ENCODE measurements at regions not wholly inside any gene's neighbourhood (a gene's known extent, or its start where the extent isn't known, plus 50 kb on each side); places are given as distances from the start of the nearest gene placed in this dataset.
"Not testable (repeated sequence)": the region's sequence is repeated elsewhere in the genome, so short reads cannot be mapped to it uniquely, and the experiment has no call there.

GRCh38 chr7:89618274-89618673 lies 536.0 kb upstream of the STEAP1 start:
- no peak for DNase-seq (ENCODE audit: low read depth)

DNA sequence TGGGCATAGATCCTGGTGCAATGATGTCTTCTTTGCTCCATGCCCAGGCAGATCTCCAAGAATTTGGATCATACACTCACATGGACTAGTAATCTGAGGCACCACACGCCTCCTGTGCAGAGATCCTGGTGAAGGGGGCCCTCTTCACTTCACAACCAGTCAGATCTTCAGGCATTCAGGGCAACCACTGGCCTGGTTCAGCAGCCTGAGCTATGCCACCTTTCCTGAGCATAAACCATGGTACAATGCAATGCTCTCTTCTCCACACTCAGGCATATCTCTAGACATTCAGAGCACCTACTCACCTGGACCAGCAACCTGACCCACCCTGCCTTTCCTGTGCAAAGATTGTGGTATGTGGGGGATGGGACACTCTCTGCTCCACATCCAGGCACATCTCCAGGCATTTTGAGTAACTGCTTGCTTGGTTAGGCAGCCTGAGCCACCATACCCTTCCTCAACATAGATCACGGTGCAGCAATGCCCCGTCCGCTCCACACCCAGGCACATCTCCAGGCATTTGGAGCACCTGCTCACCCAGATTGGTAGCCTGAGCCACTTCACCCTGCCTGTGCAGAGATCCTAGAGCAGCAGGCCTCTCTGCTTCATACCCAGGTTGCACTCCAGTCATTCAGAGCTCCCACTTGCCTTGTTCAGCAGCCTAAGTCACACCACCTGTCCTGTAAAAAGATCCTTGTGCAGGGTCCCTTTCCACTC lies 532.2 kb upstream of the STEAP1 start:
- no peak for DNase-seq (ENCODE audit: low read depth)

DNA sequence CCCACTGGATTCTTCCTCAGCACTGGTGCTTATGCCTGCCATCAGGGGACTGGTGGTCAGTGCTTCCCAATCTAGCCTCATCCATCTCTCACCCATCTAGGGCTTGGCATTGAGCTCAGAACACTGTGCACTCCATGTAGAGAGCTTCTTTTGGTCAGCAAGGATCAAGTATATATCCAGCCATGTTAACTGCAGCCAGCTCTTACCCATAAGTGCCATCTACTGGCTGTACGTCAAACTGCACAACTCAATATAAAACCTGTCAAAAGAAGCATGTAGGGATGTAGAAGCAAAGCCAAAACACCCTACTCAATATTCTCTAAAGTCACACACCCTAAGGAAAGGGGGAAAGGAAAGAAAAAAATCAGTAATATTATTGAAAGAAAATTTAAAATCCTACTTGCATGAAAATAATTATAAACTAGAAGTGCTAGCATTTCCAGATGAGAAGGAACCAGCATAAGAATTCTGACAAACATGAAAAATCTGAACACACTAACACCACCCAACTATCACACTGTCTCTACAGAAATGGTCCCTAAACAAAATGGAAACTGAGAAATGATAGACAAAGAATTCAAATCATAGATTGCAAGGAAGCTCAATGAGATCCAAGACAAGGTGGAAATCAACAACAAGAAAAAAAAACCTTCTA lies 531.1 kb upstream of the STEAP1 start:
- no peak for DNase-seq (ENCODE audit: low read depth)

DNA sequence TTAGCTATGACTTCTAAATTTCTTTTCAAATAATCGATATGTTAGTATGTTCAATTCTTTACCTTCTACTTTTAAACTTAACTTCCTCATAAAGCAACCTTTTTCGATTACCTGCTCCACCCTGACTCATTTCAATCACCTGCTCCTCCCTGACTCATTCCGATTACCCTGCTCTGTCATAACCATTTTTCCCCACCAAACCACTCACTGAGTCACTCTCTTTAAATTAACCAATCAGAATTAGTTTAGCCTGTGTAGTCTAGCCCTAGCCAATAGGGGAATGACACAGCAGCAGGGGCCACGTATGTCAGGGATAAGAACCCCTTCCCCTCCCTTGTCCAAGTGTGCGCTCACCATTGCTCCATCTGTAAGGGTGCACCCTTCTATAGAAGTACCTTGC lies 530.1 kb upstream of the STEAP1 start:
- DNase-seq (ENCODE audit: low read depth): not testable (repeated sequence)

GRCh38 chr7:89648509-89648908 lies 505.8 kb upstream of the STEAP1 start:
- no peak for DNase-seq (ENCODE audit: low read depth)

DNA sequence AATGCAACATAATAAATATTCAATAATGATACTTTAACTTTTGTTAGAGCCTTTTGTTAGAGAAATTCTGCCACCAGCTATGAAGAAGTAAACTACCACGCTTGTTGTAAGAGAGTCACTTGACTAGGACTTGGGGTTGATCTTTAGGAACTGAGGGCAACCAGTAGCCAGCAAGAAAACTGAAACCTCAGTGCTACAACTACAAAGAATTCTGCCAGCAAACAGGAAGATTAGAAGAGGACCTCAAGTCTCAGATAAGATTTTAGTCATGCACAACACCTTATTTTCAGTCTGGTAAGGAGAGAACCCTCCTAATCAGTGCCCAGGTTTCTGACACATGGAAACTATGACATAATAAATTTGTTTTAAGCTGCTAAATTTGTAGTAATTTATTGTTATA lies 498.3 kb upstream of the STEAP1 start:
- no peak for DNase-seq (ENCODE audit: low read depth)

DNA sequence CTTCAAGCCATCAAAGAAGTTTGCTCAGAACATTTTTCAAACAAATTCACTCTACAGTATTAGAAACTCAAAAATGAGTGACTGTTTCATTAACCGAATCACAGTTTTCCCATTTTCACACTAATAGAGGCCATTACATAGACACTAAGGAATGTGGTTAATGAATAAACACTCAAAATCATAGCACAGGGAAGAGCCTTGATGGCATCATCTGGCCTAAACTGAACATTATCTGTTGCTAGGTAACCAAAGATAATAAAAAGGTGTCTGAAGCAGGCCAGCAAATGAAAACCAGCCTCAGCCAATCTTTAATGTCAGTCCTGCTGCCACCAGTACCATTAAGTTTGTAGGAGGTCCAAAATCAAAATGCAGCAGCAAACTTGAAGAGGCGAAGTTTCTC lies 492.4 kb upstream of the STEAP1 start:
- no peak for DNase-seq (ENCODE audit: low read depth)

- DNase-seq (ENCODE audit: low read depth): no peak
Measured at GRCh38 chr7:89666136-89666835, 488.0 kb upstream of the STEAP1 start.

GRCh38 chr7:89680161-89680560 lies 474.1 kb upstream of the STEAP1 start:
- DNase-seq (ENCODE audit: low read depth): no peak

DNA sequence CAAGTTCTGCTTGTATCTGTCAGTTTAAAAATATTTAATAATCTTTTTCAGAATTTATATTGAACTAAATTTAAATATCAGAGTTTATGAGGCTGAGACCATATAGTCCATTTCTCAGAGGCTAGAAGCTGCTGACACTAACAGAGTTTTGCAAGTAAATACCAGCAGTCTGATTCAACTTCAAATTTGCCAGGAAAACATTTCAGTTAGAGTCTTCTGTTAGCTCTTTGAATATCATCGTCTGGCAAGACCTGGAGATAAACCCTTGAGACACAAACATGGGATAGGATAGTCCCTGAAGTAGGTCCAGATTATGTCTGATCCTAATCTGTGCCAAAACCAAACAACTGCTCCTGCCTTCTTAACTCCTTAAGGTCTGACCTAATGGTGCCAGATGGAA lies 472.8 kb upstream of the STEAP1 start:
- no peak for DNase-seq (ENCODE audit: low read depth)

- no peak for DNase-seq (ENCODE audit: low read depth)
Measured at GRCh38 chr7:89685287-89685686, 469.0 kb upstream of the STEAP1 start.

DNA sequence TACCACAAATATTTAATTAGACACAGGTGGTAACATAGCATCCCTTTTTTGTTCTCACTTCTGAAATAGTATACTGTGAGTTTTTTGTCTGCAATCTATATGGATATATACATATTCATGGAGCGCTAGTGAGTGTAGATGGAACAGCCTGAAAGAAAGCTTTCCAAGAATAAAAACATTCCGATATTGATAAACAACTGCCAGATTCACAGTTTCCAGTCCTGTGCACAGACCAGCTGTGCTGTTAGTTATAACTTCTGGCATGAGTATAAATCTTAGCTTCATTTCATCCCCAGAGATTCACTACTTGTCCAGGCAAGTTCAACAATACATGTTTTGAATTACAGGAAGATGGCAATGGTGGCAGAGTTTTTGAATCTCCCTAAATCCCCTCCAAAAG lies 467.1 kb upstream of the STEAP1 start:
- no peak for DNase-seq (ENCODE audit: low read depth)

- DNase-seq (ENCODE audit: low read depth): no peak
Measured at GRCh38 chr7:89695241-89695640, 459.0 kb upstream of the STEAP1 start.

- DNase-seq (ENCODE audit: low read depth): no peak
Measured at GRCh38 chr7:89714131-89714530, 440.1 kb upstream of the STEAP1 start.

DNA sequence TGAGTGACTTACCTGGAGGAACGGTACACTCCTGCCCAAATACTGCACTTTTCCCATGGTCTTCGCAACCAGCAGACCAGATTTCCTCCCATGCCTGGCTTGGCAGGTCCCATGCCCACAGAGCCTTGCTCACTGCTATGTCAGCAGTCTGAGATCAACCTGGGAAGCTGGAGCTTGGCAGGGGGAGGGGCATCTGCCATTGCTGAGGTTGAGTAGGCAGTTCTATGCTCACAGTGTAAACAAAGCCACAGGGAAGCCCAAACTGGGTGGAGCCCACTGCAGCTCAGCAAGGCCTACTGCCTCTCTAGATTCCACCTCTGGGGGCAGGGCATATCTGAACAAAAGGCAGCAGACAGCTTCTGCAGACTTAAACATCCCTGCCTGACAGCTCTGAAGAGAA lies 435.3 kb upstream of the STEAP1 start:
- not testable (repeated sequence) for DNase-seq (ENCODE audit: low read depth)

DNA sequence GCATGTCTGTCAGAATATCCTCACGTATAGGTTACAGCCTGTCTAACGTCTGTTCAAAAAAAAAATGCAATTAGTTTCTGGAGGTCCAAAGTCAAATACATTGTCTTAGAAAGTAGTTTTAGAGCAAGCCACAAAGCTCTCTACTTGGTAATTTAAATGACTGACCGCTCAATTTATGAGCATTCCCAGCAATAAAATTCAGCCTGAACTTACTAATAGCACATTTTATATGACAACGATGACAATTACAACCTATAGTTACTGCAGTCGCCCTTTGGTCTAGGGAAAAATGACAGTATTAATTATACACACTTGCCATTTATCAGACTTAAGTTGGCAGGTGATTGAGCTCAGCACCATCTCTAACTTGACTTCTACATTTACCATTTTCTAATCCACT lies 425.8 kb upstream of the STEAP1 start:
- no peak for DNase-seq (ENCODE audit: low read depth)

DNA sequence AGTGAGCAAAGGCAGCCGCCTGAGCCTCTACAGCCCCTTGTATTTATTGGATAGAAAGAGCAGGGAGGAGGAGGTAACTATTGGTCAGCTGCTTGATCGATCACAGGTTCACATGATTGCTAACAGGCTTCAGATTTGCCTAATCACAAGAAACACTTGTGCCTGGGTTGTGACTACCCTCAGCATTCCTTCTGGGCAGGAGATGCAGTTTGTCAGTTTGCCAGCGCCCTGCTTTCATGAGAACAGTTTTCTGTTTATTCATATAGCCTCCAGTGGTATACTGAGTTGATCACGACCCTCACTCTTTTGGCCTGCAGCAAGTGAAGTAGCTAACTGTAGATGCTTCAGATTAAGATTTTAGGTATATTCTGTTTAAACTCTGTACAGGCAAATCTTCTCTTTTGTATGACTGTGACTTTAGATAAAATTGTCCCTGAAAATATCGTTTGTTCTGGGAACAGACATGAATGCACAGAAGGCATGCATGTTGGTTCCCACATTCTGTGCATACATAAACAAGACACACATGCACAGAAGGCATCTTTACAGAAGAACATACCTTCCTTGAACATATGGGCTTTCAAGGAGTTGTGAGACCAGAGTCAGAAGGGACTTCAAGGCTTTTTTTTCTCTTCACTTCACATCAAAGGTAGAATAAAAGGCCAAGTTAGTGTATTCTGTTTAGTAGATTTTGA lies 422.4 kb upstream of the STEAP1 start:
- DNase-seq (ENCODE audit: low read depth): no peak

DNA sequence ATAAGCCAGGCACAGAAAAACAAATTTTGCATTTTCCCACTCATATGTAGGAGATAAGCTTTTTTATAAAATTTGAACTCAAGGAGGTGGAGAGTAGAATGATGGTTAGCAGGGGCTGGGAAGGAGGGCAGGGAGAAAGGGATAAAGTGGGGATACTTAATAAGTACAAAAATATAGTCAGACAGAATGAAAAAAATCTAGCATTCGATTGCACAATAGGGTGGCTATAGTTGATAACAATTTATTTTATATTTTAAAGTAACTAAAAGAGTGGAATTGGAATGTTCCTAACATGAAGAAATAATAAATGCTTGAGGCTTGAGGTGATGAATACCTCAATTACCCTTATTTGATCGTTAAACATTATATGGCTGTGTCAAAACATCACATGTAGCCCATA lies 415.7 kb upstream of the STEAP1 start:
- no peak for DNase-seq (ENCODE audit: low read depth)

DNA sequence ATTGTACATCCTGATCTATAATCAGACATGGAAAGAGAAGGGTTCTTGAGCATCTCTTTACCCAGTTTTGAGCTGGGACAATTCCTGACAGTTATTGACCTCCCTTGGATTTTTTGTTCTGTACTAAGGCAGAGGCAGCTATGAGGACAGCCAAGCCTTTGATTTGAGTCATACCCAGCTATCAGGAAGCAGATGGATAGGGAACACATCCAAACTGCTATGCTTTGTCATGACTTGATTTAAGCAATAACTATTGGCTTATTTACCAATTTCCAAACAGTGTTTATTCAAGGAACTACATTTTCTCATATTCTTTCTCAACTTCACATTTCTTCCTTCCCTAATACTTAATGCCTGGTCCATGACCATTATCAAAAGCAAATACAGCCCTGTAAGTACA lies 396.4 kb upstream of the STEAP1 start:
- no peak for DNase-seq (ENCODE audit: low read depth)

DNA sequence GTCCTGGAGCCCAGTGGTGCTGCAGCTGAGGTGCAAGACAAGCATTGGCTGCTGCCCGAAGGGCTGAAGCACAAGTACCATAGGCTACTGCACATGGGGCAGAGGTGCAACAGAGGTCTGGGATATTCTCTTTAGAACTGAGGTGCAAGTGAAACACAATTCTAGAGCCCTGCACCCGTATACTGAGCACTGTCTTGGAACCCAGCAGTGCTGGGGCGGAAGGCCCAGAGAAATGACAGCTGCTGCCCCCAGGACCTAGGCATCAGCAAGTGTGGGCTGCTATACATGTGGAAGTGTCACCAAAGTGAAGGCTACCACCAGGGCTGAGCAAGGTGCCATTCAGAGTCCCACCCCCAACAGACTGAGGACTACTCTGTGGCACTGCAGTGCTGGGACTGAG lies 393.6 kb upstream of the STEAP1 start:
- no peak for DNase-seq (ENCODE audit: low read depth)

DNA sequence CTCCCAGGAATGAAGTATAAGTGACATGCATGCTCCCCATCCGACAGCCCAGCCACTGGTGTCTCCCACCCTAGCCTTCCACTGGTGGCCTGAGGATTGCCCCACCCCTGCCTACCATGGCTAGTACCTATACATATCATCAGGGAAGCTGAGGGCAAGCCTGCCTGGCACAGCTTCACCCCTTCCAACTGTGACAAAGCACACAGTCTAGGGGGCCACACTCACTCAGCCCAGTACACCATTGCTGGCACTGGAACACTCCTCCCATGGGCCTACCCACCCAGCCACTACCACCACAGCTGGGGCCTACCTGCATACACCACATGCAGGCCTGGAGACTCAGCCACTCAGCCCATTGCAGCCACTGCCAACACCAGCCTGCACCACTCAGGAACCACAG lies 393.1 kb upstream of the STEAP1 start:
- DNase-seq (ENCODE audit: low read depth): no peak

DNA sequence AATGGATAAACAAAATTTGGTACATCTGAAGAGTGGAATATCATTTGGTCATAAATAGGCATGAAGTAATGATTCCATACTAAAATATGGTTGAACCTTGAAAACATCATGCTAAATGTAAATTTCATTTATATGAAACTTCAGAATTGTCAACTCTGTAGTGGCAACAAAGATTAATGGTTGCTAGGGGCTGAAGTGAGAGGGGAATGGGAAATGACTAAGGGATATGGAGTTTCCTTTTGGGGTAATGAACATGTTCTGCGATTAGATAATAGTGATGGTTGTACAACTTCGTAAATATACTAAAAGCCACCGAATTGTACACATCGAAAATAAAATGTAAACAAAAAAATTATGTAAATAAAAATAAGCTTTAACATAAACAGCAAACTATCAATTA lies 384.1 kb upstream of the STEAP1 start:
- no peak for DNase-seq (ENCODE audit: low read depth)

All from activated T-cell treated with anti-CD3 and anti-CD28 coated beads for 1 hour (primary cell).